ENCODE measurements at regions not wholly inside any gene's neighbourhood (a gene's known extent, or its start where the extent isn't known, plus 50 kb on each side); places are given as distances from the start of the nearest gene placed in this dataset.

- ChIA-PET RAD21 (ENCODE audit: unreplicated experiment) (no interaction called here), CTCF (no interaction called here), SMC1A (ENCODE audit: uncharacterized antibody, unreplicated experiment) (interaction anchor here (0.9 kb wide), 1 partner anchor 16 kb away, joined by 3 read pairs; no protein-coding TSS in a partner anchor), POLR2A (no interaction called here)
- no peak for DNase-seq (ENCODE audit: low read depth, low spot score)
- H2AFZ ChIP-seq (ENCODE audit: control insufficient read depth, low read depth, low read length) = no peak overlapping the region
- no peak overlapping the region for H3K9ac ChIP-seq (ENCODE audit: control insufficient read depth, insufficient read depth, low read length)
- no peaks in the 10 kb centered on the region; the same call in 2 of the 3 replicates for H3K9me3 ChIP-seq (replicated peaks; ENCODE audit: control insufficient read depth, insufficient read depth, low read length)
- TF ChIP-seq YBX1 (IDR thresholded peaks at IDR 0.05) (no peak), RCOR1 (conservative IDR thresholded peaks at IDR 0.05; ENCODE audit: low read depth, low read length) (no peak), ZNF274 (IDR thresholded peaks at IDR 0.05; ENCODE audit: insufficient read depth, insufficient read length) (no peak), SRF (IDR thresholded peaks at IDR 0.05; ENCODE audit: low read depth in 2 of 2, low read length in 2 of 2) (no peak), NRF1 (conservative IDR thresholded peaks at IDR 0.05; ENCODE audit: low read depth, low read length) (no peak), ATF3 (IDR thresholded peaks at IDR 0.05; ENCODE audit: borderline replicate concordance, extremely low read depth, low read depth, low read length) (no peak), SUPT20H (IDR thresholded peaks at IDR 0.05; ENCODE audit: borderline replicate concordance, control insufficient read depth, low read depth, low read length) (no peak), CHD1 (IDR thresholded peaks at IDR 0.05; ENCODE audit: low read depth, low read length) (no peak), SREBF1 (IDR thresholded peaks at IDR 0.05; ENCODE audit: low read length) (no peak), CREM (IDR thresholded peaks at IDR 0.05; ENCODE audit: low read depth) (no peak), HCFC1 (IDR thresholded peaks at IDR 0.05; ENCODE audit: low read length) (no peak), CBX5 (IDR thresholded peaks at IDR 0.05; ENCODE audit: low read depth) (no peak), FOXM1 (IDR thresholded peaks at IDR 0.05; ENCODE audit: low read depth, low read length) (no peak), POU2F2 (IDR thresholded peaks at IDR 0.05; ENCODE audit: borderline replicate concordance, low read depth, low read length) (no peak), ATF7 (IDR thresholded peaks at IDR 0.05; ENCODE audit: low read depth) (no peak), ZNF687 (IDR thresholded peaks at IDR 0.05) (no peak), ZBTB4 (CRISPR knock-in tag; IDR thresholded peaks at IDR 0.05) (no peak)
- TF ChIP-seq, protein P1, sequence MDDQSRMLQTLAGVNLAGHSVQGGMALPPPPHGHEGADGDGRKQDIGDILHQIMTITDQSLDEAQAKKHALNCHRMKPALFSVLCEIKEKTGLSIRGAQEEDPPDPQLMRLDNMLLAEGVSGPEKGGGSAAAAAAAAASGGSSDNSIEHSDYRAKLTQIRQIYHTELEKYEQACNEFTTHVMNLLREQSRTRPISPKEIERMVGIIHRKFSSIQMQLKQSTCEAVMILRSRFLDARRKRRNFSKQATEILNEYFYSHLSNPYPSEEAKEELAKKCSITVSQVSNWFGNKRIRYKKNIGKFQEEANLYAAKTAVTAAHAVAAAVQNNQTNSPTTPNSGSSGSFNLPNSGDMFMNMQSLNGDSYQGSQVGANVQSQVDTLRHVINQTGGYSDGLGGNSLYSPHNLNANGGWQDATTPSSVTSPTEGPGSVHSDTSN (IDR thresholded peaks at IDR 0.05; ENCODE audit: insufficient replicate concordance, low read depth, low read length) = no peak
- H3K36me3 ChIP-seq (ENCODE audit: control insufficient read depth in 2 of 2, insufficient read depth in 2 of 2, low read length in 1 of 2) = no peaks in the 10 kb centered on the region
- BruUV-seq (replicated peaks) = no TSS peak
- H3K4me3 ChIP-seq = no peak overlapping the region
- H3K27me3 ChIP-seq (replicated peaks in 1 of 2; ENCODE audit: control insufficient read depth in 2 of 2, insufficient read depth in 2 of 2, low read length in 1 of 2) = no peaks in the 10 kb centered on the region
- no peak overlapping the region for H3K27ac ChIP-seq (ENCODE audit: control insufficient read depth, insufficient read depth)
- no peaks in the 10 kb centered on the region for H3K79me2 ChIP-seq (ENCODE audit: control insufficient read depth, insufficient read depth, low read length)
- H3K4me1 ChIP-seq (ENCODE audit: control insufficient read depth, insufficient read depth, low read length) = no peaks in the 10 kb centered on the region
- 19% methylated on average over 4 of the region's 4 CpGs for WGBS (ENCODE audit: insufficient coverage, insufficient replicate concordance, low lambda C conversion rate, missing lambda C conversion rate)
- in situ Hi-C loops (cut with MboI) (no loop called here), intact Hi-C loops (cut with micrococcal nuclease; ENCODE audit: unreplicated experiment) (no loop called here)
- no peak for FAIRE-seq
- no peak for ATAC-seq
- H3K4me2 ChIP-seq (ENCODE audit: control insufficient read depth, insufficient read depth) = no peak overlapping the region
- no peaks in the 10 kb centered on the region for H4K20me1 ChIP-seq (ENCODE audit: control insufficient read depth, insufficient read depth)
Observed at GRCh38 chr16:73764321-73764720, 532.3 kb upstream of the PSMD7 start.
